Lung (tissue), 11 donors: ENCODE measurements at regions not wholly inside any gene's neighbourhood (a gene's known extent, or its start where the extent isn't known, plus 50 kb on each side); places are given as distances from the start of the nearest gene placed in this dataset.

ENCODE experiments used
- ATAC-seq: fragments of 200-7000 bp; cut with Tn5 transposase; one replicate; pipeline ENCODE4 v1.9.1; 2020; ENCODE audit warnings: moderate number of reproducible peaks; ENCODE audit not compliant: insufficient read depth, low FRiP score
- DNase-seq, 3 donors: peaks; one replicate each; pipeline ENCODE4 v3.0.0-alpha.2; 2013 to 2017
- H3K27ac ChIP-seq, 2 donors: one replicate each; pipeline ENCODE4 v1.5.1; 2013; ENCODE audit warnings: mild to moderate bottlenecking in 2 of 2, moderate library complexity in 2 of 2, control low read depth in 1 of 2, inconsistent platforms in 1 of 2, low read depth in 1 of 2, low read length in 1 of 2
- H3K27me3 ChIP-seq, 3 donors: one replicate each; pipeline ENCODE4 v1.5.1; 2013; ENCODE audit warnings: low read length in 2 of 3; ENCODE audit not compliant: control insufficient read depth in 3 of 3, insufficient read depth in 3 of 3
- H3K36me3 ChIP-seq, 4 donors: one replicate each; pipeline ENCODE4 v1.5.1; 2013; ENCODE audit warnings: low read length in 4 of 4, mild to moderate bottlenecking in 1 of 4, moderate library complexity in 1 of 4; ENCODE audit not compliant: control insufficient read depth in 4 of 4, insufficient read depth in 4 of 4
- H3K4me1 ChIP-seq, 5 donors: one replicate each; pipeline ENCODE4 v1.5.1; 2013; ENCODE audit warnings: low read length in 5 of 5, mild to moderate bottlenecking in 2 of 5, moderate library complexity in 1 of 5; ENCODE audit not compliant: control insufficient read depth in 5 of 5, insufficient read depth in 5 of 5
- H3K4me3 ChIP-seq: one replicate; pipeline ENCODE4 v1.5.1; 2013; ENCODE audit warnings: mild to moderate bottlenecking, control low read depth, moderate library complexity
- H3K9ac ChIP-seq, 2 donors: one replicate each; pipeline ENCODE4 v1.5.1; 2013; ENCODE audit warnings: low read length in 2 of 2, control low read depth in 1 of 2; ENCODE audit not compliant: insufficient read depth in 1 of 2
- H3K9me3 ChIP-seq, 4 donors: one replicate each; pipeline ENCODE4 v1.5.1; 2013; ENCODE audit warnings: low read length in 3 of 4, mild to moderate bottlenecking in 1 of 4, moderate library complexity in 1 of 4; ENCODE audit not compliant: control insufficient read depth in 4 of 4, insufficient read depth in 3 of 4
- CTCF ChIP-seq: IDR thresholded peaks from 2 replicates; pipeline ENCODE4 v1.5.1; 2012; ENCODE audit warnings: mild to moderate bottlenecking; ENCODE audit errors: control extremely low read depth, extremely low read depth
- WGBS, 2 donors: extraction: QIAGEN DNeasy Blood & Tissue Kit; methylation state at CpG; one replicate each; pipeline ENCODE4 v1.1.7; 2013; 5-methylcytosine and 5-hydroxymethylcytosine counted together
- donor health status: control.
- donor health status: control.
- donor health status: Bipolar disorder and iron deficiency.
- donor health status: healthy.
- donor health status: DM: yes; HTN: yes; CAD: no.

- ATAC-seq (no peak), DNase-seq (no peak)
- Histone ChIP-seq H3K9me3 (no peaks in the 10 kb centered on the region), H3K9ac (no peak overlapping the region), H3K4me1 (peaks cover 0 to 28% (median 4%) of the 10 kb centered on the region in 5 donors), H3K27me3 (no peaks in the 10 kb centered on the region), H3K4me3 (no peak overlapping the region), H3K36me3 (no peaks in the 10 kb centered on the region), H3K27ac (no peak overlapping the region)
- TF ChIP-seq CTCF = no peak
- 53 to 68% methylated on average over 5 of the region's 5 CpGs for WGBS, 2 donors
Observed at GRCh38 chr16:80081846-80082245, 458.9 kb upstream of the DYNLRB2 start.

GRCh38 chr16:80080287-80080851 is 460.4 kb upstream of the DYNLRB2 start:
- peaks cover 0 to 28% (median 4%) of the 10 kb centered on the region in 5 donors for H3K4me1 ChIP-seq
- no peaks in the 10 kb centered on the region for H3K36me3 ChIP-seq
- no peak overlapping the region for H3K4me3 ChIP-seq
- ATAC-seq (no peak), DNase-seq (no peak)
- no peak overlapping the region for H3K27ac ChIP-seq
- no peak for TF ChIP-seq CTCF
- no peaks in the 10 kb centered on the region for H3K9me3 ChIP-seq
- H3K9ac ChIP-seq = no peak overlapping the region
- H3K27me3 ChIP-seq = no peaks in the 10 kb centered on the region
- WGBS, 2 donors = 97 to 100% methylated on average over 2 of the region's 2 CpGs

- H3K9ac ChIP-seq = peak overlapping the region in 1 of 2 donors; percentile 26
- no peak for TF ChIP-seq CTCF
- 78 to 82% methylated on average over 3 of the region's 3 CpGs for WGBS, 2 donors
- H3K36me3 ChIP-seq = no peaks in the 10 kb centered on the region
- H3K4me3 ChIP-seq = no peak overlapping the region
- no peaks in the 10 kb centered on the region for H3K27me3 ChIP-seq
- DNase-seq = peak in 2 of 3 donors; percentile 53 to 66
- H3K9me3 ChIP-seq = no peaks in the 10 kb centered on the region
- H3K4me1 ChIP-seq = peaks cover 0 to 20% (median 4%) of the 10 kb centered on the region in 5 donors
- ATAC-seq = no peak
- H3K27ac ChIP-seq = no peak overlapping the region
Observed at GRCh38 chr16:80079072-80079471, 461.7 kb upstream of the DYNLRB2 start.

- Histone ChIP-seq H3K4me1 (peaks cover 0 to 23% (median 4%) of the 10 kb centered on the region in 5 donors), H3K27ac (no peak overlapping the region), H3K9ac (no peak overlapping the region), H3K9me3 (no peaks in the 10 kb centered on the region), H3K27me3 (no peaks in the 10 kb centered on the region), H3K36me3 (no peaks in the 10 kb centered on the region), H3K4me3 (no peak overlapping the region)
- 70 to 73% methylated on average over 4 of the region's 4 CpGs for WGBS, 2 donors
- DNase-seq (no peak), ATAC-seq (no peak)
- no peak for TF ChIP-seq CTCF
Observed at GRCh38 chr16:80077696-80078095, 463.1 kb upstream of the DYNLRB2 start.
